ENCODE measurements at regions not wholly inside any gene's neighbourhood (a gene's known extent, or its start where the extent isn't known, plus 50 kb on each side); places are given as distances from the start of the nearest gene placed in this dataset.

GRCh38 chr6:11333132-11333849, 100.8 kb upstream of the NEDD9 start:
- Mint-ChIP-seq H3K4me1 (peaks cover 65% of the 10 kb centered on the region), H3K27me3 (no peaks in the 10 kb centered on the region), H3K9me3 (no peaks in the 10 kb centered on the region), H3K4me3 (peak overlapping the region; percentile 34), H3K36me3 (peaks cover 17% of the 10 kb centered on the region), H3K27ac (peak overlapping the region; percentile 19)
- ATAC-seq: peak; percentile 20

GRCh38 chr6:11332463-11332862, 100.0 kb upstream of the NEDD9 start:
- Mint-ChIP-seq H3K27ac (no peak overlapping the region), H3K27me3 (no peaks in the 10 kb centered on the region), H3K36me3 (peaks cover 24% of the 10 kb centered on the region)

GRCh38 chr6:11331111-11331510, 98.6 kb upstream of the NEDD9 start:
- peak; percentile 31 for ATAC-seq
- Mint-ChIP-seq H3K9me3 (no peaks in the 10 kb centered on the region), H3K36me3 (peaks cover 25% of the 10 kb centered on the region), H3K27me3 (no peaks in the 10 kb centered on the region), H3K27ac (peak overlapping the region; percentile 61), H3K4me1 (peaks cover 74% of the 10 kb centered on the region), H3K4me3 (peak overlapping the region; percentile 10)

More at GRCh38 chr6:11332463-11332862, 100.0 kb upstream of the NEDD9 start:
- Mint-ChIP-seq H3K4me3 (no peak overlapping the region), H3K9me3 (no peaks in the 10 kb centered on the region), H3K4me1 (peaks cover 72% of the 10 kb centered on the region)
- no peak for ATAC-seq

- peaks cover 66% of the 10 kb centered on the region for H3K4me1 Mint-ChIP-seq
- H3K9me3 Mint-ChIP-seq: no peaks in the 10 kb centered on the region
- no peaks in the 10 kb centered on the region for H3K27me3 Mint-ChIP-seq
Observed at GRCh38 chr6:11330413-11330760, 97.9 kb upstream of the NEDD9 start.

GRCh38 chr6:11329726-11330412, 97.4 kb upstream of the NEDD9 start:
- no peaks in the 10 kb centered on the region for H3K9me3 Mint-ChIP-seq
- no peaks in the 10 kb centered on the region for H3K27me3 Mint-ChIP-seq
- peak; percentile 37 for ATAC-seq
- H3K4me3 Mint-ChIP-seq: peak overlapping the region; percentile 13
- peaks cover 68% of the 10 kb centered on the region for H3K4me1 Mint-ChIP-seq
- peaks cover 17% of the 10 kb centered on the region for H3K36me3 Mint-ChIP-seq
- peak overlapping the region; percentile 61 for H3K27ac Mint-ChIP-seq

More at GRCh38 chr6:11330413-11330760, 97.9 kb upstream of the NEDD9 start:
- peaks cover 18% of the 10 kb centered on the region for H3K36me3 Mint-ChIP-seq
- peak; percentile 61 for ATAC-seq
- peak overlapping the region; percentile 61 for H3K27ac Mint-ChIP-seq
- peak overlapping the region; percentile 13 for H3K4me3 Mint-ChIP-seq

GRCh38 chr6:11328613-11329247, 96.3 kb upstream of the NEDD9 start:
- no peak overlapping the region for H3K4me3 Mint-ChIP-seq
- H3K4me1 Mint-ChIP-seq: peaks cover 69% of the 10 kb centered on the region
- H3K9me3 Mint-ChIP-seq: no peaks in the 10 kb centered on the region
- no peaks in the 10 kb centered on the region for H3K27me3 Mint-ChIP-seq
- ATAC-seq: no peak
- H3K36me3 Mint-ChIP-seq: peaks cover 22% of the 10 kb centered on the region
- peak overlapping the region; percentile 51 for H3K27ac Mint-ChIP-seq

- Mint-ChIP-seq H3K27ac (peak overlapping the region; percentile 51), H3K36me3 (peaks cover 22% of the 10 kb centered on the region), H3K4me3 (no peak overlapping the region), H3K27me3 (no peaks in the 10 kb centered on the region), H3K9me3 (no peaks in the 10 kb centered on the region), H3K4me1 (peaks cover 69% of the 10 kb centered on the region)
- ATAC-seq: no peak
Observed at GRCh38 chr6:11327961-11328360, 95.5 kb upstream of the NEDD9 start.

- H3K9me3 Mint-ChIP-seq: no peaks in the 10 kb centered on the region
- peaks cover 20% of the 10 kb centered on the region for H3K36me3 Mint-ChIP-seq
- H3K4me3 Mint-ChIP-seq: no peak overlapping the region
- ATAC-seq: no peak
- peaks cover 62% of the 10 kb centered on the region for H3K4me1 Mint-ChIP-seq
- H3K27ac Mint-ChIP-seq: peak overlapping the region; percentile 9
- H3K27me3 Mint-ChIP-seq: no peaks in the 10 kb centered on the region
Observed at GRCh38 chr6:11326116-11326515, 93.6 kb upstream of the NEDD9 start.

GRCh38 chr6:11324453-11325015, 92.1 kb upstream of the NEDD9 start:
- H3K27ac Mint-ChIP-seq: peak overlapping the region; percentile 86
- H3K9me3 Mint-ChIP-seq: no peaks in the 10 kb centered on the region
- peak overlapping the region; percentile 36 for H3K4me3 Mint-ChIP-seq
- no peaks in the 10 kb centered on the region for H3K27me3 Mint-ChIP-seq
- peak; percentile 90 for ATAC-seq
- H3K4me1 Mint-ChIP-seq: peaks cover 51% of the 10 kb centered on the region
- peaks cover 31% of the 10 kb centered on the region for H3K36me3 Mint-ChIP-seq

GRCh38 chr6:11323666-11324452, 91.4 kb upstream of the NEDD9 start:
- H3K36me3 Mint-ChIP-seq: peaks cover 36% of the 10 kb centered on the region
- peak overlapping the region; percentile 36 for H3K4me3 Mint-ChIP-seq
- no peaks in the 10 kb centered on the region for H3K27me3 Mint-ChIP-seq
- peak overlapping the region; percentile 86 for H3K27ac Mint-ChIP-seq
- peaks cover 54% of the 10 kb centered on the region for H3K4me1 Mint-ChIP-seq
- no peaks in the 10 kb centered on the region for H3K9me3 Mint-ChIP-seq
- ATAC-seq: peak; percentile 59

- H3K36me3 Mint-ChIP-seq: peaks cover 28% of the 10 kb centered on the region
- H3K4me1 Mint-ChIP-seq: peaks cover 53% of the 10 kb centered on the region
- H3K27ac Mint-ChIP-seq: peak overlapping the region; percentile 65
- H3K4me3 Mint-ChIP-seq: no peak overlapping the region
- H3K27me3 Mint-ChIP-seq: no peaks in the 10 kb centered on the region
- no peak for ATAC-seq
- no peaks in the 10 kb centered on the region for H3K9me3 Mint-ChIP-seq
Observed at GRCh38 chr6:11322252-11322885, 89.9 kb upstream of the NEDD9 start.

- Mint-ChIP-seq H3K27ac (no peak overlapping the region), H3K36me3 (peaks cover 36% of the 10 kb centered on the region), H3K4me1 (peaks cover 56% of the 10 kb centered on the region), H3K4me3 (no peak overlapping the region), H3K27me3 (no peaks in the 10 kb centered on the region), H3K9me3 (no peaks in the 10 kb centered on the region)
- ATAC-seq: no peak
Observed at GRCh38 chr6:11320914-11321597, 88.6 kb upstream of the NEDD9 start.

- H3K36me3 Mint-ChIP-seq: peaks cover 39% of the 10 kb centered on the region
- no peaks in the 10 kb centered on the region for H3K27me3 Mint-ChIP-seq
- ATAC-seq: no peak
- peaks cover 45% of the 10 kb centered on the region for H3K4me1 Mint-ChIP-seq
- no peak overlapping the region for H3K4me3 Mint-ChIP-seq
- peak overlapping the region; percentile 2 for H3K27ac Mint-ChIP-seq
- H3K9me3 Mint-ChIP-seq: no peaks in the 10 kb centered on the region
Observed at GRCh38 chr6:11318835-11319813, 86.7 kb upstream of the NEDD9 start.
